ENCODE measurements at regions not wholly inside any gene's neighbourhood (a gene's known extent, or its start where the extent isn't known, plus 50 kb on each side); places are given as distances from the start of the nearest gene placed in this dataset.
"Not testable (repeated sequence)": the region's sequence is repeated elsewhere in the genome, so short reads cannot be mapped to it uniquely, and the experiment has no call there.

DNA sequence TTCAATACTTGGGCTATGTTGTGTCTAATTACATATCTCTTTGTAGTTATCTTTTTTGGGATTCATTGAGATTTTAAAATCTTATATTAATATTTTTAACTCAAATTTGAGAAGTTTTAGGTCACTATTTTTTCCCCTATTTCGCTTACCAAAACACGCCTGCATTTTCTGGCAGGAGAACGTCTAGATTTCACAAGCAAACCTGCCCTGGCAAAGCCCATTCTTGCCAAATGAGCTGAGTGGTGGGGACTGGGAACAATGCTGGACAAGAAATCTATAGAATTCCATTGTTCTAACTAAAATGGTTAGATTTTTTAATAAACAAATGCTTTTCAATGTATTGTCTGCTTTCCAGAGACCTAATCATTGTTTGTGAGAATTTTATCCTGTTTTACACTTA, 1283.7 kb upstream of the RAG2 start:
- no peak overlapping the region for H3K4me3 ChIP-seq (ENCODE audit: low read length)
- no peaks in the 10 kb centered on the region for H4K20me1 ChIP-seq (ENCODE audit: insufficient read depth)
- H3F3A ChIP-seq (ENCODE audit: insufficient read depth, low read length, poor library complexity, severe bottlenecking) = no peaks in the 10 kb centered on the region
- H3K9me2 ChIP-seq (ENCODE audit: insufficient read depth, low read length) = no peaks in the 10 kb centered on the region
- no peaks in the 10 kb centered on the region for H3K36me3 ChIP-seq (ENCODE audit: insufficient read depth, low read length)
- no peak overlapping the region for H3K27ac ChIP-seq (ENCODE audit: low read length)
- H3K27me3 ChIP-seq (ENCODE audit: insufficient read depth, low read depth, low read length) = no peaks in the 10 kb centered on the region
- no peak overlapping the region for H2AFZ ChIP-seq (ENCODE audit: low read depth, low read length)
- TF ChIP-seq EZH2 (IDR thresholded peaks at IDR 0.05; ENCODE audit: borderline replicate concordance, insufficient read depth, low read length, poor library complexity, severe bottlenecking) = no peak
- TF ChIP-seq, protein P1, sequence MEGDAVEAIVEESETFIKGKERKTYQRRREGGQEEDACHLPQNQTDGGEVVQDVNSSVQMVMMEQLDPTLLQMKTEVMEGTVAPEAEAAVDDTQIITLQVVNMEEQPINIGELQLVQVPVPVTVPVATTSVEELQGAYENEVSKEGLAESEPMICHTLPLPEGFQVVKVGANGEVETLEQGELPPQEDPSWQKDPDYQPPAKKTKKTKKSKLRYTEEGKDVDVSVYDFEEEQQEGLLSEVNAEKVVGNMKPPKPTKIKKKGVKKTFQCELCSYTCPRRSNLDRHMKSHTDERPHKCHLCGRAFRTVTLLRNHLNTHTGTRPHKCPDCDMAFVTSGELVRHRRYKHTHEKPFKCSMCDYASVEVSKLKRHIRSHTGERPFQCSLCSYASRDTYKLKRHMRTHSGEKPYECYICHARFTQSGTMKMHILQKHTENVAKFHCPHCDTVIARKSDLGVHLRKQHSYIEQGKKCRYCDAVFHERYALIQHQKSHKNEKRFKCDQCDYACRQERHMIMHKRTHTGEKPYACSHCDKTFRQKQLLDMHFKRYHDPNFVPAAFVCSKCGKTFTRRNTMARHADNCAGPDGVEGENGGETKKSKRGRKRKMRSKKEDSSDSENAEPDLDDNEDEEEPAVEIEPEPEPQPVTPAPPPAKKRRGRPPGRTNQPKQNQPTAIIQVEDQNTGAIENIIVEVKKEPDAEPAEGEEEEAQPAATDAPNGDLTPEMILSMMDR (IDR thresholded peaks at IDR 0.05; ENCODE audit: poor library complexity, severe bottlenecking) = no peak
- TF ChIP-seq POLR2AphosphoS5 (IDR thresholded peaks at IDR 0.05) = no peak
- no peak for TF ChIP-seq SMC3 (conservative IDR thresholded peaks at IDR 0.05; ENCODE audit: poor library complexity)
- TF ChIP-seq MXI1 (conservative IDR thresholded peaks at IDR 0.05; ENCODE audit: poor library complexity, severe bottlenecking) = no peak
- TF ChIP-seq, protein P2, sequence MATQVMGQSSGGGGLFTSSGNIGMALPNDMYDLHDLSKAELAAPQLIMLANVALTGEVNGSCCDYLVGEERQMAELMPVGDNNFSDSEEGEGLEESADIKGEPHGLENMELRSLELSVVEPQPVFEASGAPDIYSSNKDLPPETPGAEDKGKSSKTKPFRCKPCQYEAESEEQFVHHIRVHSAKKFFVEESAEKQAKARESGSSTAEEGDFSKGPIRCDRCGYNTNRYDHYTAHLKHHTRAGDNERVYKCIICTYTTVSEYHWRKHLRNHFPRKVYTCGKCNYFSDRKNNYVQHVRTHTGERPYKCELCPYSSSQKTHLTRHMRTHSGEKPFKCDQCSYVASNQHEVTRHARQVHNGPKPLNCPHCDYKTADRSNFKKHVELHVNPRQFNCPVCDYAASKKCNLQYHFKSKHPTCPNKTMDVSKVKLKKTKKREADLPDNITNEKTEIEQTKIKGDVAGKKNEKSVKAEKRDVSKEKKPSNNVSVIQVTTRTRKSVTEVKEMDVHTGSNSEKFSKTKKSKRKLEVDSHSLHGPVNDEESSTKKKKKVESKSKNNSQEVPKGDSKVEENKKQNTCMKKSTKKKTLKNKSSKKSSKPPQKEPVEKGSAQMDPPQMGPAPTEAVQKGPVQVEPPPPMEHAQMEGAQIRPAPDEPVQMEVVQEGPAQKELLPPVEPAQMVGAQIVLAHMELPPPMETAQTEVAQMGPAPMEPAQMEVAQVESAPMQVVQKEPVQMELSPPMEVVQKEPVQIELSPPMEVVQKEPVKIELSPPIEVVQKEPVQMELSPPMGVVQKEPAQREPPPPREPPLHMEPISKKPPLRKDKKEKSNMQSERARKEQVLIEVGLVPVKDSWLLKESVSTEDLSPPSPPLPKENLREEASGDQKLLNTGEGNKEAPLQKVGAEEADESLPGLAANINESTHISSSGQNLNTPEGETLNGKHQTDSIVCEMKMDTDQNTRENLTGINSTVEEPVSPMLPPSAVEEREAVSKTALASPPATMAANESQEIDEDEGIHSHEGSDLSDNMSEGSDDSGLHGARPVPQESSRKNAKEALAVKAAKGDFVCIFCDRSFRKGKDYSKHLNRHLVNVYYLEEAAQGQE (IDR thresholded peaks at IDR 0.05; ENCODE audit: borderline replicate concordance) = no peak
- TF ChIP-seq EP300 (conservative IDR thresholded peaks at IDR 0.05; ENCODE audit: poor library complexity, severe bottlenecking) = no peak
- no peak for TF ChIP-seq RAD21 (conservative IDR thresholded peaks at IDR 0.05)
- TF ChIP-seq TAF1 (IDR thresholded peaks at IDR 0.05; ENCODE audit: low read depth) = no peak
- H3K4me2 ChIP-seq (ENCODE audit: low read length) = no peak overlapping the region
- no peak overlapping the region for H3K9ac ChIP-seq (ENCODE audit: low read length)
- no peaks in the 10 kb centered on the region for H3K9me3 ChIP-seq (ENCODE audit: low read length)
- no peaks in the 10 kb centered on the region for H3K79me2 ChIP-seq (replicated peaks; ENCODE audit: insufficient read depth, low read length)

DNA sequence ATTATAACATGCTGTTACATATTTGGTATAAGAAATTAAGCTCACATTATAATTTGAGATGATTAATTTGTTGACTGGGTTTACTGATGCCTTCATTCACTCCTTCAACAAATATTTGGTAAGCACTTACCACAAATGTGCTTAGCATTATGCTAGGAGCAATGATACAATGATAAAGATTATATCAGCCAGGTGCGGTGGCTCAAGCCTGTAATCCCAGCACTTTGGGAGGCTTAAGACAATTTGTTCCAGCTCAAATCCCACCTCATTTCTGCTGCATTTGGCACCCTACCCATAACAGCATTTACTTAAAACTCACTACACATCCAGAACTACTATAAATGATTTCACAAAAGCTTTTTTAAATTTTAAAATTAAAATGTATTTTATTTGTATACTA, 1263.6 kb upstream of the RAG2 start:
- Histone ChIP-seq H3K4me2 (ENCODE audit: low read length) (no peak overlapping the region), H3K9ac (ENCODE audit: low read length) (no peak overlapping the region), H3K4me3 (ENCODE audit: low read length) (no peak overlapping the region), H3K9me3 (ENCODE audit: low read length) (no peaks in the 10 kb centered on the region), H3K9me2 (ENCODE audit: insufficient read depth, low read length) (no peaks in the 10 kb centered on the region), H3K79me2 (replicated peaks; ENCODE audit: insufficient read depth, low read length) (no peaks in the 10 kb centered on the region), H3F3A (ENCODE audit: insufficient read depth, low read length, poor library complexity, severe bottlenecking) (no peaks in the 10 kb centered on the region), H2AFZ (ENCODE audit: low read depth, low read length) (no peak overlapping the region), H3K27me3 (ENCODE audit: insufficient read depth, low read depth, low read length) (no peaks in the 10 kb centered on the region), H4K20me1 (ENCODE audit: insufficient read depth) (no peaks in the 10 kb centered on the region), H3K27ac (ENCODE audit: low read length) (no peak overlapping the region), H3K36me3 (ENCODE audit: insufficient read depth, low read length) (no peaks in the 10 kb centered on the region)
- TF ChIP-seq EP300 (conservative IDR thresholded peaks at IDR 0.05; ENCODE audit: poor library complexity, severe bottlenecking) (no peak), TAF1 (IDR thresholded peaks at IDR 0.05; ENCODE audit: low read depth) (no peak), POLR2AphosphoS5 (IDR thresholded peaks at IDR 0.05) (no peak), EZH2 (IDR thresholded peaks at IDR 0.05; ENCODE audit: borderline replicate concordance, insufficient read depth, low read length, poor library complexity, severe bottlenecking) (no peak), SMC3 (conservative IDR thresholded peaks at IDR 0.05; ENCODE audit: poor library complexity) (no peak), RAD21 (conservative IDR thresholded peaks at IDR 0.05) (no peak), MXI1 (conservative IDR thresholded peaks at IDR 0.05; ENCODE audit: poor library complexity, severe bottlenecking) (no peak)
- TF ChIP-seq, protein P1 (IDR thresholded peaks at IDR 0.05; ENCODE audit: poor library complexity, severe bottlenecking) = no peak
- TF ChIP-seq, protein P2 (IDR thresholded peaks at IDR 0.05; ENCODE audit: borderline replicate concordance) = no peak

DNA sequence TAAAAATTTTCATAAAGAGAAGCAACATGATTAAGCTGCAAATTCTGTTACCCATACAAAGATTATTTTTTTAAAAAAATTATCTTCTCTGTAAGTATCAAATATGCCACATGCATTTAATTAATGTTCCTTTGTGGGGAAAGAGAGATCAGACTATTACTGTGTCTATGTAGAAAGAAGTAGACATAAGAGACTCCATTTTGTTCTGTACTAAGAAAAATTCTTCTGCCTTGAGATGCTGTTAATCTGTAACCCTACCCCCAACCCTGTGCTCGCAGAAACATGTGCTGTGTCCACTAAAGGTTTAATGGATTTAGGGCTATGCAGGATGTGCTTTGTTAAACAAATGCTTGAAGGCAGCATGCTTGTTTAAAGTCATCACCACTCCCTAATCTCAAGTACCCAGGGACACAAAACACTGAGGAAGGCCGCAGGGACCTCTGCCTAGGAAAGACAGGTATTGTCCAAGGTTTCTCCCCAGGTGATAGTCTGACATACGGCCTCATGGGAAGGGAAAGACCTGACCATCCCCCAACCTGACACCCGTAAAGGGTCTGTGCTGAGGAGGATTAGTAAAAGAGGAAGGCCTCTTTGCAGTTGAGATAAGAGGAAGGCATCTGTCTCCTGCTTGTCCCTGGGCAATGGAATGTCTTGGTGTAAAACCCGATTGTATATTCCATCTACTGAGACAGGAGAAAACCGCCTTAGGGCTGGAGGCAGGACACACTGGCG, 1260.9 kb upstream of the RAG2 start:
- H3K79me2 ChIP-seq (replicated peaks; ENCODE audit: insufficient read depth, low read length); H3K27me3 ChIP-seq (ENCODE audit: insufficient read depth, low read depth, low read length); H3K27ac ChIP-seq (ENCODE audit: low read length); H3K9ac ChIP-seq (ENCODE audit: low read length); H3K4me2 ChIP-seq (ENCODE audit: low read length); H3K9me3 ChIP-seq (ENCODE audit: low read length); H3F3A ChIP-seq (ENCODE audit: insufficient read depth, low read length, poor library complexity, severe bottlenecking); H3K36me3 ChIP-seq (ENCODE audit: insufficient read depth, low read length); H3K9me2 ChIP-seq (ENCODE audit: insufficient read depth, low read length); H3K4me3 ChIP-seq (ENCODE audit: low read length); H2AFZ ChIP-seq (ENCODE audit: low read depth, low read length); H4K20me1 ChIP-seq (ENCODE audit: insufficient read depth): not testable (repeated sequence)
